ENCODE measurements at regions not wholly inside any gene's neighbourhood (a gene's known extent, or its start where the extent isn't known, plus 50 kb on each side); places are given as distances from the start of the nearest gene placed in this dataset.

- no peak for TF ChIP-seq ZFP3 (CRISPR knock-in tag; IDR thresholded peaks at IDR 0.05)
- TF ChIP-seq ARNTL (CRISPR knock-in tag; IDR thresholded peaks at IDR 0.05; ENCODE audit: borderline replicate concordance, low read depth): no peak
- no peak for TF ChIP-seq OSR1 (CRISPR knock-in tag; IDR thresholded peaks at IDR 0.05)
- TF ChIP-seq POU6F1 (CRISPR knock-in tag; IDR thresholded peaks at IDR 0.05; ENCODE audit: borderline replicate concordance, low read depth): no peak
- no peak for TF ChIP-seq RARB (CRISPR knock-in tag; IDR thresholded peaks at IDR 0.05)
- TF ChIP-seq ESRRG (CRISPR knock-in tag; IDR thresholded peaks at IDR 0.05): no peak
- no peak for TF ChIP-seq BACH2 (CRISPR knock-in tag; IDR thresholded peaks at IDR 0.05; ENCODE audit: borderline replicate concordance)
- no peak for TF ChIP-seq PATZ1 (CRISPR knock-in tag; IDR thresholded peaks at IDR 0.05; ENCODE audit: borderline replicate concordance)
- TF ChIP-seq ZC3H10 (CRISPR knock-in tag; IDR thresholded peaks at IDR 0.05): no peak
- TF ChIP-seq ZNF565 (CRISPR knock-in tag; conservative IDR thresholded peaks at IDR 0.05; ENCODE audit: low read depth): no peak
These were observed 507.6 kb downstream of the CENPC start for GRCh38 chr4:67037504-67038227.
